Activated CD4-positive, alpha-beta T cell treated with anti-CD3 and anti-CD28 coated beads, Interleukin-2, Interleukin-6, amounts not matched to agents 100 ng/mL and 50 ng/mL, durations not matched to agents 16 hours and 8 hours (primary cell): ENCODE measurements at regions not wholly inside any gene's neighbourhood (a gene's known extent, or its start where the extent isn't known, plus 50 kb on each side); places are given as distances from the start of the nearest gene placed in this dataset.
"Not testable (repeated sequence)": the region's sequence is repeated elsewhere in the genome, so short reads cannot be mapped to it uniquely, and the experiment has no call there.

Source experiments
- DNase-seq: peaks from one replicate; pipeline ENCODE4 v3.0.0-alpha.2; 2020

DNA sequence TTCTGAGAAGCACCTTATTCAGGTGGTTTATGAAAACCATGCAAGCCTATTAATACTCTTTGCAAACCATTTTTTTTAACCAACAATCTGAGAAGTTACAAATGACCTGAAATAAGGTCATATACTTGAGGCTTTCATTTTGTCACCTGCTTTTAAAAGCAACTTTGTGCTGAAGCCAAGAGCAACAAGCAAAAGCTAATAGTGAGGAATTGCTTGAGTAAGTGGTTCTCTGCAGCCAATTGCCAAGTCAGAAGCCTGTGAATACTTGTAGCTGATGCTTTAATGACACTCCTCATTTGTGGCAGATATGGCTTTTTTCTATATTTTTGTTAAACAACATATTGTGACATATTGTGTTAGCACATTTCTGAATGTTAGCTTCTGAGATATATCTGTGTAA lies 126.7 kb upstream of the ZNF608 start:
- DNase-seq = no peak

DNA sequence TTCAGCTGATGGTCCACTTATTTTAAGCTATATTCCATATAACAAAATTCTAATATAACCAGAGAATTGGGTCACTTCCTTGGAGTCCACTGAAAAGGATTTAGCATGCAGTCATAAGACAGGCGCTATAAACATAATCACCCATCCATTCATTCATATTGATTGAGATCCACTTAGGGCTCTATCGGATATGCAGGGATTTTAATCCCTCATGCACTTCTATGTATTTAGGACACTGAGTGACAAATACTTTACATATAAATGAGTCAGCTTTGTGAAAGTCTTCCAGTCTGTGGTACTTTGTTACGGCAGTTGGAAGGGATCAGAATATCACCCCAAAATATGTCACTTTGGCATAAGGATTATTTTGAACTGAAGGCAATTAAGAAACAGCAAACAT lies 127.3 kb upstream of the ZNF608 start:
- no peak for DNase-seq

GRCh38 chr5:124876566-124876965 lies 130.1 kb upstream of the ZNF608 start:
- DNase-seq = no peak

DNA sequence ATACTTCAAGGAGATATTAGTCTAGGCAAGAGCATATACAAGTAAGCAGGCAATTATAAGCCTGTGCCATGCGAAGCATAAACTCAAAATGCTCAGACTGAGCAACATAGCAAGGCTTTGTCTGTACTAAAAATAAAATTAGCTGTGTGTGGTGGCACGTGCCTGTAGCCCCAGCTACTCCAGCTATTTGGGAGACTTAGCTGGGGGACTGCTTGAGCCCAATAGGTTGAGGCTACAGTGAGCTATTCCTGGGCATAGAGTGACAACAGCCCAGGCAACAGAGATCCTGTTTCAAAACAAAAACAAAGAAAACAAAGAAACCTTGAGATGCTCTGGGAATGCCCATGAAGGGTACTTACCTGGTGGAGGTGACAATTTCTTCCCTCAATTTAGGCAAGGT lies 130.5 kb upstream of the ZNF608 start:
- DNase-seq = no peak

DNA sequence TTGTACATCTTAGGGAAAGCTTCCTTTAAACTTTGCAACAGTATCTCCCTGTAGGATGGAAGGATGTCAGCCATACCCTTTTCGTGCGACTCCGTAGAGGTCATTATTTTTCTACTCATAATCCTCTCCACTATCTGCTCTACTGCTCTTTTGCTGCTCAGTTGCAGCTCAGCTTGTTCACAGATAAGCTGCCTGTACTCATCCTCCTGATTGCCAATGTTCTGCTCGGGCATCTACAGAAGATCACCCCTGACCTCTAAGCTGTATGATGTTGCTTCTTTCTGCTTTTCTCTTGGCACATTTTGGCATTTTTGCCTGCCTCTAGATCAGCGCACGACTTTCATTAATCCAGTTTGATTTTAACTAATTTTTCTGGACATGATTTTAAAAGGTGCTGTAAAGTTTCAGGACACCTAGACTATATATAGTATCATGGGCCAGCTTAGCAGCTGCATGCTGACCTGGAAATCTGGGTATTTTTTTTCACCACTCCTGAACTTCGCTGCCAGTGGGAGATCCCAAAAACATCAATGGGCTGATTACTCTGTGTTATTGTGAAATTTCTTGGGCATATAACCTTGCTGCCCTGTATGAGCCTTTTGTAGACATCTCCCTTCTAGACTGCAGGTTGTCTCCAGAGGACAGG lies 131.2 kb upstream of the ZNF608 start:
- DNase-seq = no peak

DNA sequence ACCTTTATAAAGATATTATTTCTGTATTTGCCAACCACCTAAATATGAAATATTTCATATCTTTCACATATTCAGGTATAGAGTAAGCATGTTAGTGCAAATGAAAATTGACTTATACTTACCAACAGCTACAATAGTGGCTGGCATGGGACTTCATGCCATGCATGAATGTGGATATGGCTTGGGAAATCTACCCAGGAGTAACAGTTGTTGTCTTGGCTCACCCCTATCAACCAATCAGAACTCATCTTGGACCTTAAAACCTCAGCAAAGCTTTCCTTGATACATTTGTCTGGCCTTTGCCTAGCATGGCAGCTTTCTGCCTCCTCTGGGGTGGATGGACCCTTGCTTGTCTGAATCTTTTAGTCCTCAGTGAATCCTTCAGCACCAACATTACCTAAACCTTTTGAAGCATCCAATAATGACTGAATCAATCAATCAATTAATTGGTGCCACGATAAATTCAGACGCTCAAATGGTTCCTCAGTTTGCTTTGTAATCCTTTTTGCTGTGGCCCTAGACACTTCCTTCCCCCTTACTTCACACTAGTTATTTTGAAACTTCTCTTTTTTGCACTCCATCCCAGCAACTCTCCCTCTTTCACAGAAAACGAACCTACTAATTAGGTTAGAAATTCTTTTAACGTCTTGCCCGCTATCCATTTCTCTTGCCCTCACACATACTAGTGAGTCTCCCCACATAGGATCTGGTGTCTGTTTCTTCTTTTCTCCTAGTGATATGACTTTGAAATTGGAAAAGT lies 132.3 kb upstream of the ZNF608 start:
- no peak for DNase-seq

DNA sequence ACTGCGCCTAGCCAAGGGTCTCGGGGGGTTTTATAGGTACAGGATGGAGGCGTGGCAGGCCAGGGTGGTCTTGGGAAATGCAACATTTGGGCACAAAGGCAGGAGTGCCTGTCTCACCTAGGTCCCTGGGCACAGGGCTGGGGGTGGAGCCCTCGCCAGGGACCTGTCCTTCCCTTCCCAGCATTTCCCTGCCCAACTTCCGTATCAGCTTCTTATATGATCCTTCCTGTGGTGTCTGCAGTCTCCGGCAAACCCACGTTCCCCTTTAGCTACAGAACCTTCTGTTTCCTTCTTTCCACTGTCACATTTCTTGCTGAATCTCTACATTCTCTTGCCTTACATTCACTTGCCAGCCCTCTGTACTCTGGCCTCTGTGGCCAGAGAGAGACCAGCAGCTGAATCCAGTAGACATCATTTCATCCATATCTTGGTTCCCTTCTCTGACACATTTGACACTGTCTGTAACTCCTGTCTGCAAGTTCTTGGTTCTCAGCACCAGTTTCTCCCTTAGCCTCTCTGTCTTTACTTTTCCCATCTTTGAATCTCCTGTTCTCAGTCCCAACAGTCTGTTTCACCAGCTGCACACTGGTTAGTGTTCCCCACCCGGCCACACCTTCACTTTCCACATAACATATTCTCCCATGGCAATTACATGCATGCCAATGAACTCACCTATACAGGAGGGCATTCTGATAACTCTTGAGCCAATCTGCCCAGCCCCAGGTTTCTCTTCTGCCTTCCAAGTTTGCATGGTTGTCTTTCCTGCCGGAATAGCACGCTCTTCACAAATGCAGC lies 134.7 kb upstream of the ZNF608 start:
- DNase-seq = no peak

- no peak for DNase-seq
Observed at GRCh38 chr5:124883681-124884080, 137.2 kb upstream of the ZNF608 start.

DNA sequence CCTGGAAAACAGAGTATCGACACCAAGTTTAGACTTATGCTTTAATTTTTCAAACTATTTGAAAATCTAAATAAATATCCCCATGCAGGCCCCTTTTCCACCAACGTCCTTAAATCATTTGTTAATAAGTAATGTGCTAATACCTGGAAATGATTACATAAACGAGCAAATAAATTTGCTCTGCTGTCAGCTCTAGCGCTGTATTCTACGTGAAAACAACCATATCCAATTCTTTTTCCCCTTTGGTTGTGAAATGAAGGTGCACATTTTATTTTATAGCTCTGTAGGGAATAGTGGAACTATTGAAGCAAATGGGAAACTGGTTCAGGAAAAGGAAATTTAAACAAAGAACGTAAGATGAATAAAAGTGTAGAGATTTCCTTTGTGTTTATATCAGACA lies 137.7 kb upstream of the ZNF608 start:
- no peak for DNase-seq

- DNase-seq = no peak
Observed at GRCh38 chr5:124885490-124885889, 139.1 kb upstream of the ZNF608 start.

DNA sequence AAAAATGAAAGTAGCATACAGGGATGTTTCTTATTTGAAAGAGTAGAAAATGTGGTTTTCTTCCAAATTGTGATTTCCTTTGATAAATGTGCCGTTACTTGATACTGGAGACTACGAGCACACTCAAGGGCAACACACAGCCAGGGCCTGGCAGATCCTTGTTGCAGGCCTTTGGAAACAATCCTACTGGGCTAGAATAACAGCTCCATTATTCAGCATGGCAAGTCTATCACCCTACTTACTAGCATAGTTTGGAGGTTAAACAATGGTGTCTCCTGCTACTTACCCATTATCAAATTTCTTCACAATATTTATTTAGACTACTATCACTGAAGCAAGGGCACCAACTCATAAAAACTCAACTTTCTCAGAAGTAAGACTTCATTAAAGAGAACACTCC lies 140.8 kb upstream of the ZNF608 start:
- no peak for DNase-seq

DNA sequence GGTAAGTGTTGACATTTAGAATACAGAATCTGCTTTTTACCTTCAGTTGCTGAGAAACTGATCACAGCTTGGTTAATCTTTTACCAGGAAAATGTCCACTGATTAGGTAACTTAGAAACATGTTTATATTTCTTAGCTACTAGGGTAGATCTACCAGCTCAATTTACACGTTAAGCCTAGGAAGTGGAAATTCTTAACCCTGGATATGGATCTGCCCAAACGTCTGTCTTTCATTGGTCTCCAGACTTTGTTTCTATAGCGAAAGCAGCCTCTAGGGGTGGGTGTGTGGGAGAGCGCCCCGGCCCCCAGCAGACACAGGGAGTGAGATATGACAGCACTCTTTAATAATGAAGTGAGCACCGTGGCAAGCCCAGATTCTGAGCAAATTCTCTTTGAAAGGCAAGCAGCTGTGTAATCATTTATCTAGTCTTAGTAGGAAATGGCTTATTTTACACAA lies 141.6 kb upstream of the ZNF608 start:
- no peak for DNase-seq

GRCh38 chr5:124888622-124889485 lies 142.4 kb upstream of the ZNF608 start:
- no peak for DNase-seq

DNA sequence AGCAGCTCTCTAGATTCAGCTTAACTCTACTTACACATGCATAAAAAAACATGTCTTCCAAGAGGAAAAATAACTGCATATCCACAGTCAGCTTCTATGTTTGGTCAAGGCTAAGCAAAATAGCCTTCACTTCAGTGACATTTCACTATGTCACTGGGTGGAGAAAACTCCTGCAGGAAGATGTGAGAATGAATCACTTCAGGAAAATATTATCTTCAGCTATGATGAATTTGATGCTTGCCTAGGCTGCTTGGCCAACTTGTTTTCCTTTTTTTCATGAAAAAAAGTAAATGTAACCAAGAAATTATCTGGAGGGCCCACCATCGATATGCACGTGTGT lies 143.0 kb upstream of the ZNF608 start:
- no peak for DNase-seq

- no peak for DNase-seq
Observed at GRCh38 chr5:124889850-124890249, 143.4 kb upstream of the ZNF608 start.

DNA sequence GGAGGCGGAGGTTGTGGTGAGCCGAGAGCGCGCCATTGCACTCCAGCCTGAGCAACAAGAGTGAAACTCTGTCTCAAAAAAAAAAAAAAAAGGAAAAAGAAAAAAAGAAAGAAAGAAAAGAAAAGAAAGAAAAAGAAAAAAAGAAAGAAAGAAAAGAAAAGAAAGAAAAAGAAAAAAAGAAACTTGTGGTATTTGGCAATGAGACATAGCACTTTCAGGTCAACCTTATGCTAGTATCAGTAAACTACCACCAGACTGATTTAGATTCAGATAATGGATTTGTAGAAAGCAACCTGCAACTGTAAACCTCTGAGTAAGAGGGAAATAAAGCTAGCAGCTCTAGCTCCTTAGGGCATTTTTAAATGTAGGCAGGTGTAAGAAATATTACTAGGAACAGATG lies 144.0 kb upstream of the ZNF608 start:
- not testable (repeated sequence) for DNase-seq

DNA sequence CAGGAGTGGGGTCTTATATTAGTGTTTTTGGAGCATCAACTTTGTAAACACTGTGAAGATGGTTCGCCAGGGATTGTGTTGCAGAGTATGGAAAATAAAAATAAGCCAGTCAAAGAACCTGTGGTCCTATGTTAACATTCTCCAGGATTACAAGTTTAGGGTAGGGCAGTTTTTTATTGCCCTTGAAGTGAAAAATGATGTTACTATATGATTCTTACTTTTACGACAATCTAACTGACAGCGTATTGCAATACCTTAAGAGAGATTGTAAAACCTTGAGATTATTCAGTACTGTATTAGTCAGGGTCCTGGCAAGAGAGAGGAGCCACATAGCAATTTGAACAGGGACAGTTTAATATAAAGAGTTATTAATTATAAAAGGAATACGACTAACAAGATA lies 144.7 kb upstream of the ZNF608 start:
- DNase-seq = no peak

- no peak for DNase-seq
Observed at GRCh38 chr5:124892185-124892848, 145.9 kb upstream of the ZNF608 start.

DNA sequence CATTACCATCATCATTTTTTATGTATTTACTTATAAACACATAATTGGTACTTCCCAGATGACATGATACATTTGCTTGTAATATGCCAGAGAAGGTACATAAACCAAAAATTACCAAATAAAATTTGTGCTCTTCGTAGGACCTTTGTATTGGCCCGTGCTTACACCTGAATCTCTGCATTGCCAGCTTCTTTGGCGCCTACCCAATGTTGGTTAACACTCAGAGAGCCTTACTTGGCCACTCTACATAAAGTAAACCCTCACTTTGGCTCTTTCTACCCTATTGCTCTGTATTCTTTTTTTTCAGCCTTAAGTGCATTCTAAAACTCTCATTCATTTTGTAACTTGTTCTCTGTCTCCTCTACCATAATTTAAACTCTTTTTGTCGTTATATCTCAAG lies 148.1 kb upstream of the ZNF608 start:
- DNase-seq = no peak

- DNase-seq = no peak
Observed at GRCh38 chr5:124895236-124895635, 148.8 kb upstream of the ZNF608 start.

DNA sequence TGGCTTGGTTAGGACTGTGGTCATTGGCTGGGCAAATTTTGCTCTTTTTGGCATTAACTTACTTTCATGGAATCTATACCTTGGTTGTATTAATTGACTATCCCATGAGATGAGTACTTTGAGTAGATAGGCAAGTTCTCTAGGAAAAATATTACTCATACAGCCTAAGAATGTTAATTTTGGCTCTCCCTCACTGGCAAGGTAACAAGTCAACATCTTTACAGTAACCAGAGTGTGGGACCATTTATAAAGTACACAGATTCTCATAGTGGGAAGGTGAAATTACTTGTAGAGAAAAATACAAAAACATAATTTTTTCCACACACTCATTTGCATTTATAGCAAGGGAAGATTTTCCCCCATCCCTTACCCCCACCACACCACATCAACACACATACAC lies 154.6 kb upstream of the ZNF608 start:
- no peak for DNase-seq

DNA sequence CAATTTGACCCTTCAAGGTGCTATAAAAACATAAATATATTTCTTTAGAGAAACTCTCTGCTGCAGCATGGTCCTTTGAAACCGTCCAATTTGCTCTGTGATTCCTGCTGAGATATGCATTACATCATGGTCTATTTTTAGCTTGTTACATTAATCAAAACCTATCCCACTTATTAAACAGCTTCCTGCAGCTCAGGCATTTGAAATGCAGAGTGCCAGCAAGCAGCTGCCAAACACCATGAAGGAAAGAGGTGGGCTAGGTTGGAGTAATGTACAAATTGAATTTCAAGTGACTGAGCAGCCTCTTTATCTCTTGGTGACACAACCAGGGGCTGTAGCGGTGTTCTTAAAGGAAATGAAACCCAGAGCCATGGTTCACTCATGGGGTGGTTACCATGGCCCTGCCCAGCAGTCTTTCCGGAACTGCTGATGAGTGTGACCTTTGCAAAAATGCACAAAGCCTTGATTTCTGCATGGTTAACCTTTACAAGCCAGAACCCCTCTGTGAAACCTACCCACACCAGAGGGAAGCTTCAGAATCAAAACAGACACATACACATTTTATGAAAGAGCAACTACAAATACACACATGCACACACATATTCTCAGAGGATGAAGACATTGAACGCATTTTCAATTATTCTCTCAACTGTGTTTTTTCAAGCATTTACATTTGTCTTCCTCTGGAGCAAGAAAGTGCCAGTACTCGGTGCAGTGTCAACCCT lies 155.8 kb upstream of the ZNF608 start:
- peak; percentile 34 for DNase-seq
